ENCODE measurements at regions not wholly inside any gene's neighbourhood (a gene's known extent, or its start where the extent isn't known, plus 50 kb on each side); places are given as distances from the start of the nearest gene placed in this dataset.
"Not testable (repeated sequence)": the region's sequence is repeated elsewhere in the genome, so short reads cannot be mapped to it uniquely, and the experiment has no call there.

- Histone ChIP-seq H4K20me1 (ENCODE audit: insufficient read depth, low read length) (no peaks in the 10 kb centered on the region), H2AFZ (ENCODE audit: low read depth, low read length) (no peak overlapping the region), H3K9ac (ENCODE audit: low read length) (no peak overlapping the region), H3K27me3 (ENCODE audit: low read depth, low read length) (no peaks in the 10 kb centered on the region), H3K4me3 (ENCODE audit: low read length) (no peak overlapping the region), H3K36me3 (replicated peaks; ENCODE audit: low read depth, low read length) (no peaks in the 10 kb centered on the region), H3K27ac (ENCODE audit: low read length) (no peak overlapping the region), H3K9me3 (ENCODE audit: insufficient read depth, low read length) (no peaks in the 10 kb centered on the region), H3K4me2 (ENCODE audit: low read length) (no peak overlapping the region), H3K79me2 (ENCODE audit: low read length) (no peaks in the 10 kb centered on the region), H3K4me1 (ENCODE audit: low read length) (no peaks in the 10 kb centered on the region)
- TF ChIP-seq, protein P1, sequence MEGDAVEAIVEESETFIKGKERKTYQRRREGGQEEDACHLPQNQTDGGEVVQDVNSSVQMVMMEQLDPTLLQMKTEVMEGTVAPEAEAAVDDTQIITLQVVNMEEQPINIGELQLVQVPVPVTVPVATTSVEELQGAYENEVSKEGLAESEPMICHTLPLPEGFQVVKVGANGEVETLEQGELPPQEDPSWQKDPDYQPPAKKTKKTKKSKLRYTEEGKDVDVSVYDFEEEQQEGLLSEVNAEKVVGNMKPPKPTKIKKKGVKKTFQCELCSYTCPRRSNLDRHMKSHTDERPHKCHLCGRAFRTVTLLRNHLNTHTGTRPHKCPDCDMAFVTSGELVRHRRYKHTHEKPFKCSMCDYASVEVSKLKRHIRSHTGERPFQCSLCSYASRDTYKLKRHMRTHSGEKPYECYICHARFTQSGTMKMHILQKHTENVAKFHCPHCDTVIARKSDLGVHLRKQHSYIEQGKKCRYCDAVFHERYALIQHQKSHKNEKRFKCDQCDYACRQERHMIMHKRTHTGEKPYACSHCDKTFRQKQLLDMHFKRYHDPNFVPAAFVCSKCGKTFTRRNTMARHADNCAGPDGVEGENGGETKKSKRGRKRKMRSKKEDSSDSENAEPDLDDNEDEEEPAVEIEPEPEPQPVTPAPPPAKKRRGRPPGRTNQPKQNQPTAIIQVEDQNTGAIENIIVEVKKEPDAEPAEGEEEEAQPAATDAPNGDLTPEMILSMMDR (IDR thresholded peaks at IDR 0.05; ENCODE audit: low read depth, low read length), result no peak
Measured at GRCh38 chr9:78407636-78408312, 110.8 kb downstream of the PSAT1 start.

DNA sequence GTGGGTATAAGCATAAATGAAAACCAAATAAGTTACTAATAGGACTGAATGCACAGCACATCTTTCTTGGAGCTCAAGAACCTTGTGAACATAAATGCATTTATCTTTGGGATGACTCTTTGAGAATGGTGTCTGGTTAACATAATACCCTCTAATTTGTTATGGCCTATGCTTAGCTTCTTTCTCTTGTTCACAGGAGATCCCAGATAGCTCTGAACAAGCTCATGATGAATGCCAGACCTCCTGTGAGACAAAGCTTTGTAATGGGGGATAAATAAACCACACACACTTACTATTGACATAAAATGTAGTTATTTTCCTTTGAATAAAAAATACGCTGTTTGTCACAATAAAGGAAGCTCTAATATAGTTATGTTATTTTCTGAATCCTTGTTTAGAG lies 111.5 kb downstream of the PSAT1 start:
- Histone ChIP-seq H3K4me1 (ENCODE audit: low read length) (no peaks in the 10 kb centered on the region), H4K20me1 (ENCODE audit: insufficient read depth, low read length) (no peaks in the 10 kb centered on the region), H3K4me3 (ENCODE audit: low read length) (no peak overlapping the region), H3K36me3 (replicated peaks; ENCODE audit: low read depth, low read length) (no peaks in the 10 kb centered on the region), H3K9ac (ENCODE audit: low read length) (no peak overlapping the region), H3K79me2 (ENCODE audit: low read length) (no peaks in the 10 kb centered on the region), H3K4me2 (ENCODE audit: low read length) (no peak overlapping the region), H3K27ac (ENCODE audit: low read length) (no peak overlapping the region), H3K9me3 (ENCODE audit: insufficient read depth, low read length) (no peaks in the 10 kb centered on the region), H3K27me3 (ENCODE audit: low read depth, low read length) (no peaks in the 10 kb centered on the region), H2AFZ (ENCODE audit: low read depth, low read length) (no peak overlapping the region)
- TF ChIP-seq EZH2phosphoT487 (IDR thresholded peaks at IDR 0.05; ENCODE audit: low read depth), result no peak
- TF ChIP-seq, protein P1 (IDR thresholded peaks at IDR 0.05; ENCODE audit: low read depth, low read length), result no peak

DNA sequence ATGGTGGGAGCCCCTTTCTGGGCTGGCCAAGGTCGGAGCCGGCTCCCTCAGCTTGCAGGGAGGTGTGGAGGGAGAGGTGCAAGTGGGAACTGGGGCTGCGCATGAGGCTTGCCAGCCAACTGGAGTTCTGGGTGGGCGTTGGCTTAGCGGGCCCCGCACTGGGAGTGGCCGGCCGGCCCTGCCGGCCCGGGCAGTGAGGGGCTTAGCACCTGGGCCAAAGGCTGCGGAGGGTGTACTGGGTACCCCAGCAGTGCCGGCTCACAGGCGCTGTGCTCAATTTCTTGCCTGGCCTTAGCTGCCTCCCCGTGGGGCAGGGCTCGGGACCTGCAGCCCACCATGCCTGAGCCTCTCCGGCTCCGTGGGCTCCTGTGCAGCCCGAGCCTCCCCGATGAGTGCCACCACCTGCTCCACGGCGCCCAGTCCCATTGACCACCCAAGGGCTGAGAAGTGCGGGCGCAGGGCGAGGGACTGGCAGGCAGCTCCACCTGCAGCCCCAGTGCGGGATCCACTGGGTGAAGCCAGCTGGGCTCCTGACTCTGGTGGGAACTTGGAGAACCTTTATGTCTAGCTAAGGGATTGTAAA lies 113.1 kb downstream of the PSAT1 start:
- H3K9me3 ChIP-seq (ENCODE audit: insufficient read depth, low read length); H2AFZ ChIP-seq (ENCODE audit: low read depth, low read length): not testable (repeated sequence)

DNA sequence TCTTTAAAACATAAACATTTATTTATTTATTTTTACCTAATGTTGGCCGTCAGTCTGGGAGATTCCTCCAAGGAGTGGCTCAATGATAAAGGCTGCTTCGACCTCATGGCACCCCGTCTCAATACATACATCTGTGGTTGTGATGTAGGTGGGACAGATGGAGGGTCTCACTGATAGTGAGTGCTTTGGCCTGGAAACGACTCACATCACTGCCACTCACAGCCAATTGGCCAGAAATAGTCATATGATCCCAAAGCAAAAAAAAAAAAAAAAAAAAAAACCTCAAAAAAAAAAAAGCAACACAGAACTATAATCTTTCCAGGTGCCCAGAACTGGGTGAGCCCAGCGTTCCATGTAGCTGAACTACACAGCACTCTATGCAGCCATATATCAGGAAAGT lies 125.4 kb downstream of the PSAT1 start:
- Histone ChIP-seq H3K4me2 (ENCODE audit: low read length) (no peak overlapping the region), H3K9me3 (ENCODE audit: insufficient read depth, low read length) (no peaks in the 10 kb centered on the region), H4K20me1 (ENCODE audit: insufficient read depth, low read length) (no peaks in the 10 kb centered on the region), H3K27ac (ENCODE audit: low read length) (no peak overlapping the region), H3K79me2 (ENCODE audit: low read length) (no peaks in the 10 kb centered on the region), H3K4me1 (ENCODE audit: low read length) (no peaks in the 10 kb centered on the region), H3K36me3 (replicated peaks; ENCODE audit: low read depth, low read length) (no peaks in the 10 kb centered on the region), H3K27me3 (ENCODE audit: low read depth, low read length) (no peaks in the 10 kb centered on the region), H2AFZ (ENCODE audit: low read depth, low read length) (no peak overlapping the region), H3K9ac (ENCODE audit: low read length) (no peak overlapping the region), H3K4me3 (ENCODE audit: low read length) (no peak overlapping the region)
- TF ChIP-seq, protein P1 (IDR thresholded peaks at IDR 0.05; ENCODE audit: low read depth, low read length), result no peak
- TF ChIP-seq EZH2phosphoT487 (IDR thresholded peaks at IDR 0.05; ENCODE audit: low read depth), result no peak

More for the DNA sequence above, 113.1 kb downstream of the PSAT1 start:
- not testable (repeated sequence) for H3K4me2 ChIP-seq (ENCODE audit: low read length); H4K20me1 ChIP-seq (ENCODE audit: insufficient read depth, low read length); H3K27ac ChIP-seq (ENCODE audit: low read length); H3K9ac ChIP-seq (ENCODE audit: low read length); H3K27me3 ChIP-seq (ENCODE audit: low read depth, low read length); H3K4me3 ChIP-seq (ENCODE audit: low read length); H3K4me1 ChIP-seq (ENCODE audit: low read length); H3K36me3 ChIP-seq (replicated peaks; ENCODE audit: low read depth, low read length); H3K79me2 ChIP-seq (ENCODE audit: low read length)
